GM23338 (cell line): ENCODE measurements at regions not wholly inside any gene's neighbourhood (a gene's known extent, or its start where the extent isn't known, plus 50 kb on each side); places are given as distances from the start of the nearest gene placed in this dataset.

Source experiments
- CREB1 ChIP-seq: fragments of 250-450 bp; sonication (Bioruptor Pico); IDR thresholded peaks from 2 replicates; pipeline ENCODE4 v1.5.0; 2020; ENCODE audit warnings: low read depth, mild to moderate bottlenecking, moderate library complexity
- CTCF ChIP-seq, 2 experiments: fragments of 200-600 bp in 1 of 2; sonication (generic) in 1 of 2; conservative IDR thresholded peaks; 2 replicates each; pipeline versions ENCODE4 v1.5.1 to v1.6.1; 2016 to 2017; ENCODE audit warnings: antibody characterized with exemption in 2 of 2, low read depth in 2 of 2, mild to moderate bottlenecking in 2 of 2, moderate library complexity in 1 of 2
- ETS1 ChIP-seq: IDR thresholded peaks from 2 replicates; pipeline ENCODE4 v1.6.1; 2016; ENCODE audit warnings: antibody characterized with exemption
- EZH2 ChIP-seq: fragments of 200-600 bp; sonication (generic); IDR thresholded peaks from one replicate; pipeline ENCODE4 v1.8.0; 2017; ENCODE audit warnings: antibody characterized with exemption, mild to moderate bottlenecking, low read depth; ENCODE audit not compliant: unreplicated experiment
- EZH2phosphoT487 ChIP-seq: fragments of 200-600 bp; sonication (generic); IDR thresholded peaks from one replicate; pipeline ENCODE4 v1.8.1; 2018; ENCODE audit warnings: antibody characterized with exemption; ENCODE audit not compliant: unreplicated experiment
- JUNB ChIP-seq: IDR thresholded peaks from one replicate; pipeline ENCODE4 v1.6.1; 2016; ENCODE audit warnings: antibody characterized with exemption; ENCODE audit not compliant: unreplicated experiment
- POLR2AphosphoS5 ChIP-seq: IDR thresholded peaks from 2 replicates; pipeline ENCODE4 v1.6.1; 2016; ENCODE audit warnings: antibody characterized with exemption, low read depth
- REST ChIP-seq: IDR thresholded peaks from one replicate; pipeline ENCODE4 v1.6.1; 2018; ENCODE audit warnings: antibody characterized with exemption; ENCODE audit not compliant: unreplicated experiment
- ZNF114 ChIP-seq: fragments of 250-450 bp; sonication (Bioruptor Pico); IDR thresholded peaks from 2 replicates; pipeline ENCODE4 v1.5.0; 2020; ENCODE audit warnings: mild to moderate bottlenecking, moderate library complexity
- ZNF462 ChIP-seq: fragments of 250-450 bp; sonication (Bioruptor Pico); IDR thresholded peaks from 2 replicates; pipeline ENCODE4 v1.5.0; 2020; ENCODE audit warnings: mild to moderate bottlenecking, moderate library complexity

- TF ChIP-seq CTCF (conservative IDR thresholded peaks at IDR 0.05; ENCODE audit: low read depth in 2 of 2) (no peak), EZH2 (no peak), EZH2phosphoT487 (no peak), POLR2AphosphoS5 (no peak), CREB1 (CRISPR knock-in tag) (no peak), JUNB (no peak), REST (no peak), ZNF462 (CRISPR knock-in tag) (no peak), ETS1 (no peak), ZNF114 (CRISPR knock-in tag) (no peak)
Observed at GRCh38 chr7:72503644-72504043, 91.5 kb upstream of the CALN1 start.
